ENCODE measurements at regions not wholly inside any gene's neighbourhood (a gene's known extent, or its start where the extent isn't known, plus 50 kb on each side); places are given as distances from the start of the nearest gene placed in this dataset.

GRCh38 chr4:3836756-3837601, 70.8 kb downstream of the ADRA2C start:
- H3K4me1 Mint-ChIP-seq: no peaks in the 10 kb centered on the region
- H3K4me3 Mint-ChIP-seq: no peak overlapping the region
- H3K27me3 Mint-ChIP-seq: peaks cover 35% of the 10 kb centered on the region
- ATAC-seq (replicated peaks): no peak
- H3K9me3 Mint-ChIP-seq: no peaks in the 10 kb centered on the region
- H3K36me3 Mint-ChIP-seq (ENCODE audit: low read depth): no peaks in the 10 kb centered on the region
- H3K27ac Mint-ChIP-seq: no peak overlapping the region

- Mint-ChIP-seq H3K27me3 (peaks cover 22% of the 10 kb centered on the region), H3K36me3 (ENCODE audit: low read depth) (no peaks in the 10 kb centered on the region), H3K27ac (no peak overlapping the region), H3K9me3 (no peaks in the 10 kb centered on the region), H3K4me3 (no peak overlapping the region), H3K4me1 (no peaks in the 10 kb centered on the region)
- no peak for ATAC-seq (replicated peaks)
Measured at GRCh38 chr4:3838437-3839380, 72.5 kb downstream of the ADRA2C start.

DNA sequence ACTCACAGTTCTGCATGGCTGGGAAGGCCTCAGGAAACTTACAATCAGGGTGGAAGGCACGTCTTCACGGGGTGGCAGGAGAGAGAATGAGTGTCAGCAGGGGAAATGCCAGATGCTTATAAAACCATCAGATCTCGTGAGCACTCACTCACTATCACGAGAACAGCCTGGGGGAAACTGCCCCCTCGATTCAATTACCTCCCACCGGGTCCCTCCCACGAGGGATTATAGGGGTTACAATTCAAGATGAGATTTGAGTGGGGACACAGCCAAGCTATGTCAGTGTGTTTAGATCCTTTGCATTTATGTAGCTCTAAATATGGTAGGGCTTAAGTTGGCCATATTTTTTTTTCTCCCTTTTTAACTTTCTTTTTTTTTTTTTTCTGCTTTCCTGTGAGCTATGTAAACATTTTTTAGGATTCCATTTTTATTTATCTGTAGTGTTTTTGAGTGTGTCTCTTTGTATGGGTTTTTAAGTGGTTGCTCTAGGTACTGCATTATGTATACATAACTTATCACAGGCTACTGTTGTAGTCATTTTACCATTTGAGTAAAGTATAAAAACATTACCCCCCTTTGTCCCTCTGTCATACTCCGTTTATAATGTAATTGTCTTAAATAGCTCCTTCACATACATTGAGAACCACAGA, 79.0 kb downstream of the ADRA2C start:
- no peak overlapping the region for H3K4me3 Mint-ChIP-seq
- H3K9me3 Mint-ChIP-seq: no peaks in the 10 kb centered on the region
- H3K27me3 Mint-ChIP-seq: peaks cover 10% of the 10 kb centered on the region
- H3K36me3 Mint-ChIP-seq (ENCODE audit: low read depth): no peaks in the 10 kb centered on the region
- H3K4me1 Mint-ChIP-seq: no peaks in the 10 kb centered on the region
- ATAC-seq (replicated peaks): no peak
- no peak overlapping the region for H3K27ac Mint-ChIP-seq

GRCh38 chr4:3845744-3846429, 79.7 kb downstream of the ADRA2C start:
- Mint-ChIP-seq H3K4me3 (no peak overlapping the region), H3K9me3 (no peaks in the 10 kb centered on the region), H3K27ac (no peak overlapping the region), H3K27me3 (peaks cover 10% of the 10 kb centered on the region), H3K36me3 (ENCODE audit: low read depth) (no peaks in the 10 kb centered on the region), H3K4me1 (no peaks in the 10 kb centered on the region)
- ATAC-seq (replicated peaks): no peak

DNA sequence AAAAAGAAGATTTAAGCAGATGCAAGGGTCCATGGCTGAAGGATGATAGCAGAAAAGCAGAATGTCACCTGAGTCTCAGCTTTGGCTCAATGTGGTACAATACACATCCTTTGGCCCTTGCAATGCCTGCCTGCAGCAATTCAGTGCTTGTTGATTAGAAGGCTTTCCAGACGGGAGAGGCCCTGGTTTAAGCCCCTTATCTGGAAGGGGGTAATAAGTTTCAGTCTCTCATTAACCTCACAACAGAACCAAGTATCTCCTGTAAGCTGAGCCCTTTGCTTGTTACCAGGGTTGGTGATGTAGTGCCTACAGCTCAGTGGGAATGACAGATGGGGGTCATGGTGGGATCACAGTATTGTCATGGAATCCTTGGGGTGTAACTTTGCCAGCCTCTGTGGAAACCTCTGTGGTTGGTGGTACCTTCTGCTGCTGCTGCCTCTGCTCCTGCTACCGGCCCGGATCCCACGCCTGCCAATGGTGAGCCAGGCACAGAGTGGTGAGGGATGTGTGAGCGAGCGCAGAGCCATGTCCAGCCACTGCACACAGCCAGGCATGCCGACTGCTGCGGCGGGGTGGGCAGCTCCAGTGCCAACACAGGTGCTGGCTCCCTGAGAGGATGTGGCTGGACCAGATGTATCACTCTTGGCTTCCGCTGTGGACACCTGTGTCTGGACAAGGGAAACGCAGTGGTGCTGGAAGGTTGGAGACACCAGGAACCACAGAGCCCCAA, 81.2 kb downstream of the ADRA2C start:
- no peak overlapping the region for H3K27ac Mint-ChIP-seq
- ATAC-seq (replicated peaks): no peak
- H3K36me3 Mint-ChIP-seq (ENCODE audit: low read depth): no peaks in the 10 kb centered on the region
- H3K9me3 Mint-ChIP-seq: no peaks in the 10 kb centered on the region
- no peaks in the 10 kb centered on the region for H3K4me1 Mint-ChIP-seq
- no peak overlapping the region for H3K4me3 Mint-ChIP-seq
- H3K27me3 Mint-ChIP-seq: peaks cover 10% of the 10 kb centered on the region

GRCh38 chr4:3848323-3848722, 82.1 kb downstream of the ADRA2C start:
- Mint-ChIP-seq H3K9me3 (no peaks in the 10 kb centered on the region), H3K4me3 (no peak overlapping the region), H3K36me3 (ENCODE audit: low read depth) (no peaks in the 10 kb centered on the region), H3K27ac (no peak overlapping the region), H3K27me3 (peaks cover 17% of the 10 kb centered on the region), H3K4me1 (no peaks in the 10 kb centered on the region)
- ATAC-seq (replicated peaks): no peak

DNA sequence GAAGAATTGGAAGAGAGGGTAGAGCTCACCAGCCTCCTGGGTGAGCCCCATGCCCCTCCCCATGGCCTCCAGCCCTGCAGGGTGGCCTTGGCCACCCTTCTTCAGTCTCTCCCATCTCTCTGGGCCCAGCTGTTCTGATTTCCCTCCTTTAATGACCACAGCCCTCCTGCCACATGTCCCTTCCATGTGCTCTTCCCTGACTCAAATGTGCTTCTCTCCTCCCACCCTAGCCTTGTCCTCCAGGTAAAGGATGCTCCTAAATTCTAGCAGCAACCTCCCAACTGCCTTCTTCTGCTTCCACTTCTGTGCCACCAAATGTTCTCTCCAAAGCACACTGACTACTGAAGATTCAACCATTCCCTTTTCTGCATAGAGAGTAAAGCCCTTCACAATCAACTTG, 83.0 kb downstream of the ADRA2C start:
- H3K4me3 Mint-ChIP-seq: no peak overlapping the region
- H3K9me3 Mint-ChIP-seq: no peaks in the 10 kb centered on the region
- H3K27ac Mint-ChIP-seq: no peak overlapping the region
- no peak for ATAC-seq (replicated peaks)
- no peaks in the 10 kb centered on the region for H3K36me3 Mint-ChIP-seq (ENCODE audit: low read depth)
- H3K27me3 Mint-ChIP-seq: peaks cover 22% of the 10 kb centered on the region
- H3K4me1 Mint-ChIP-seq: no peaks in the 10 kb centered on the region

GRCh38 chr4:3850128-3850527, 83.9 kb downstream of the ADRA2C start:
- no peak overlapping the region for H3K27ac Mint-ChIP-seq
- H3K27me3 Mint-ChIP-seq: peaks cover 24% of the 10 kb centered on the region
- no peaks in the 10 kb centered on the region for H3K9me3 Mint-ChIP-seq
- no peaks in the 10 kb centered on the region for H3K4me1 Mint-ChIP-seq
- H3K36me3 Mint-ChIP-seq (ENCODE audit: low read depth): no peaks in the 10 kb centered on the region
- no peak overlapping the region for H3K4me3 Mint-ChIP-seq
- no peak for ATAC-seq (replicated peaks)

DNA sequence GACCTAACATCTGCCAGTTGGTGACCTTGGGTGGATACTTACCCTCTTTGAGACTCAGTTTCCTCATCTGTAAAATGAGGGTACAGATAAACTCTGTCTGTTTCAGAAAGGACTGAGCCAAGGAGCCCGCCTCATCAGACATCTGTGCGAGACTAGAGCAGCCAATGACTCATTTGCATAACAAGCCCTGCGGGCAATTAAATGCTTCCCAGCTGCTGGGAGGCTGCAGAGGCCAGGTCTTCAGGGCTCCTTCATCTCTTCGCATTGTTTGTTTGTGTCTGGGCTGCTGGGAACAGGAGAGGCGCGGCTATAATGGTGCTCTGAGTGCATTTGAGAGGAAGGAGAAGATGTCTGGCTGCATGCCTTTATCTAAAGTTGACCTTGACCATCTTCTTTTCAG, 85.0 kb downstream of the ADRA2C start:
- Mint-ChIP-seq H3K4me1 (no peaks in the 10 kb centered on the region), H3K27me3 (peaks cover 30% of the 10 kb centered on the region), H3K36me3 (ENCODE audit: low read depth) (no peaks in the 10 kb centered on the region), H3K4me3 (no peak overlapping the region), H3K9me3 (no peaks in the 10 kb centered on the region), H3K27ac (no peak overlapping the region)
- no peak for ATAC-seq (replicated peaks)

- no peak overlapping the region for H3K4me3 Mint-ChIP-seq
- H3K4me1 Mint-ChIP-seq: no peaks in the 10 kb centered on the region
- no peaks in the 10 kb centered on the region for H3K36me3 Mint-ChIP-seq (ENCODE audit: low read depth)
- no peaks in the 10 kb centered on the region for H3K9me3 Mint-ChIP-seq
- peaks cover 27% of the 10 kb centered on the region for H3K27me3 Mint-ChIP-seq
- ATAC-seq (replicated peaks): no peak
- H3K27ac Mint-ChIP-seq: no peak overlapping the region
Measured at GRCh38 chr4:3851881-3852280, 85.7 kb downstream of the ADRA2C start.

GRCh38 chr4:3852309-3852708, 86.1 kb downstream of the ADRA2C start:
- no peaks in the 10 kb centered on the region for H3K9me3 Mint-ChIP-seq
- H3K4me3 Mint-ChIP-seq: no peak overlapping the region
- H3K4me1 Mint-ChIP-seq: no peaks in the 10 kb centered on the region
- ATAC-seq (replicated peaks): no peak
- peaks cover 27% of the 10 kb centered on the region for H3K27me3 Mint-ChIP-seq
- no peaks in the 10 kb centered on the region for H3K36me3 Mint-ChIP-seq (ENCODE audit: low read depth)
- H3K27ac Mint-ChIP-seq: no peak overlapping the region

DNA sequence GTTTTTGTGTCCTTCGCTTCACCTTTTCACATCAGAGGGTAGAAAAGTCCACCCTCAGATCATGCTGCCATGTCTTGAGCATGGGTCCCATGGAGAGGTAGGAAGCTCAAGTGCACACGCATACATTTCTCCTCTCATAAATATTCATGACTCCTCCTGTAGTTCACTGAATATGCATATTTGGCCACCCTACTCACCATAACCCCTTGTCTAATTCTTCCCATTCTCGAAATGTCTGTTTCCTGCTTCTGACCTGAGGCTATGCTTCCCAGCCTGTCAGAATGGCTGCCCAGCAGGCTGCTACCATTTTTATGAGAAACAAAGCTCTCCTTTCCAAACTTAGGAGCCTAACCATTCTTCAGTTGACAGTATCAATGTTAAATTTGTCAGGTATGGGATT, 86.5 kb downstream of the ADRA2C start:
- peaks cover 27% of the 10 kb centered on the region for H3K27me3 Mint-ChIP-seq

DNA sequence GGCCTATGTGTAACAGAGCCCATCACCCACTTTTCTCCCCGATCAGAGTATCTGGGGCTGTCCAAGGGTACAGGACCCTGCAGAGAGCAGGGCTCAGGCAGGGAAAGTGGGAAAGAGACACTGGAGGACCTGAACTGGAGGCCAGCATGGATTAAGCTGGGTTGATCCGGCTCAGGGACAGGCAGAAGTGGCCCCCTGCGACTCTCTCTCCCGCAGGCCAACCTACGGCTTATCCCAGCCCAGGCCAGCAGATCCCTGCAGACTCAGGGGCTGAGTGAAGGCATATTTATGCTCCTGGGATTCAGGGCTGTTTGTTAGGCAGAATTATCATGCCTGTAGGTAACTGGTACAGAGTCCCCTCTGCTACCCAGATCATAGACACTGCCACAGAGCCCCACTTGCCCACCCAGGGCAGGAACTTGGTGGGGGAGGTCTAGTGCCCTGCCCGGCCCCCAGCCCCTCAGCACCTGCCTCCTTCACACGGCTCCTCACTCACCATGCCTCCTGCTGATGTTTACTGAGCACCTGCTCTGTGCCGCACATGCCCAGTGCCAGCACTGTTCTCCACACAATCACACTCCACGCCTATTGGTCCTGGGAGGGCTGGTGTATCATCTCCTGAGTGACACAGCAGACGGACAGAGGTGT, 87.3 kb downstream of the ADRA2C start:
- no peaks in the 10 kb centered on the region for H3K4me1 Mint-ChIP-seq
- H3K36me3 Mint-ChIP-seq (ENCODE audit: low read depth): no peaks in the 10 kb centered on the region
- H3K9me3 Mint-ChIP-seq: no peaks in the 10 kb centered on the region
- no peak overlapping the region for H3K4me3 Mint-ChIP-seq
- no peak for ATAC-seq (replicated peaks)
- no peak overlapping the region for H3K27ac Mint-ChIP-seq
- peaks cover 27% of the 10 kb centered on the region for H3K27me3 Mint-ChIP-seq

More for the DNA sequence above, 86.5 kb downstream of the ADRA2C start:
- Mint-ChIP-seq H3K36me3 (ENCODE audit: low read depth) (no peaks in the 10 kb centered on the region), H3K4me1 (no peaks in the 10 kb centered on the region), H3K9me3 (no peaks in the 10 kb centered on the region), H3K27ac (no peak overlapping the region), H3K4me3 (no peak overlapping the region)
- ATAC-seq (replicated peaks): no peak

All from activated T-helper 17 cell treated with anti-CD3 and anti-CD28 coated beads, Interleukin-2, amount 50 U/mL, for 72 hours (primary cell).